Activated B cell treated with CpG ODN at 0.5 μM for 24 hours (primary cell): ENCODE measurements at regions not wholly inside any gene's neighbourhood (a gene's known extent, or its start where the extent isn't known, plus 50 kb on each side); places are given as distances from the start of the nearest gene placed in this dataset.

Experiments used
- ATAC-seq: fragments of 200-7000 bp; cut with Tn5 transposase; one replicate; pipeline ENCODE4 v1.10.0; 2021; ENCODE audit warnings: low read depth, mild to moderate bottlenecking, moderate library complexity
- CTCF ChIA-PET: fragments of 350-600 bp; sonication (Branson Sonifier 250); formaldehyde crosslinking; loops from one replicate; lab custom pipeline; 2021; ENCODE audit warnings: antibody characterized with exemption; lab: Charles Lee
- POLR2A ChIA-PET: fragments of 350-600 bp; sonication (Branson Sonifier 250); formaldehyde crosslinking; loops from one replicate; lab custom pipeline; 2021; ENCODE audit warnings: antibody characterized with exemption; lab: Charles Lee
- DNase-seq: peaks from one replicate; pipeline ENCODE4 v3.0.0; 2022
- H3K27ac Mint-ChIP-seq: one replicate; pipeline ENCODE4 v1.8.0; 2020; ENCODE audit warnings: mixed read lengths
- H3K27me3 Mint-ChIP-seq: one replicate; pipeline ENCODE4 v1.8.0; 2021; ENCODE audit warnings: mixed read lengths
- H3K36me3 Mint-ChIP-seq: one replicate; pipeline ENCODE4 v1.8.0; 2021; ENCODE audit warnings: low read depth, mixed read lengths
- H3K4me1 Mint-ChIP-seq: one replicate; pipeline ENCODE4 v1.8.0; 2021; ENCODE audit warnings: mixed read lengths
- H3K4me3 Mint-ChIP-seq: one replicate; pipeline ENCODE4 v1.8.0; 2020; ENCODE audit warnings: mild to moderate bottlenecking, mixed read lengths
- H3K9me3 Mint-ChIP-seq: one replicate; pipeline ENCODE4 v1.8.0; 2020; ENCODE audit warnings: mixed read lengths
- CTCF ChIP-seq: fragments of 200-600 bp; IDR thresholded peaks from one replicate; pipeline ENCODE4 v1.8.0; 2022; ENCODE audit warnings: antibody characterized with exemption, mild to moderate bottlenecking
- intact Hi-C: fragments of 100-400 bp; cut with micrococcal nuclease; formaldehyde crosslinking; loops from one replicate; pipeline ENCODE4 v1.15.1; 2024

- Mint-ChIP-seq H3K9me3 (no peaks in the 10 kb centered on the region), H3K27ac (no peak overlapping the region), H3K27me3 (peaks cover 22% of the 10 kb centered on the region), H3K4me3 (no peak overlapping the region), H3K36me3 (no peaks in the 10 kb centered on the region), H3K4me1 (peaks cover 2% of the 10 kb centered on the region)
- no peak for DNase-seq
- ATAC-seq: no peak
- intact Hi-C loops: no loop called here
- CTCF ChIA-PET: no interaction called here
- TF ChIP-seq CTCF: no peak
- POLR2A ChIA-PET: no interaction called here
Measured at GRCh38 chr10:78935697-78936407, 132.9 kb upstream of the ZMIZ1 start.

GRCh38 chr10:78936412-78937342 is 132.1 kb upstream of the ZMIZ1 start:
- POLR2A ChIA-PET: no interaction called here
- no peak for TF ChIP-seq CTCF
- peaks cover 22% of the 10 kb centered on the region for H3K27me3 Mint-ChIP-seq
- no peak overlapping the region for H3K27ac Mint-ChIP-seq
- H3K4me1 Mint-ChIP-seq: peaks cover 2% of the 10 kb centered on the region
- H3K36me3 Mint-ChIP-seq: no peaks in the 10 kb centered on the region
- no peaks in the 10 kb centered on the region for H3K9me3 Mint-ChIP-seq
- intact Hi-C loops: loop anchor here (1.0 kb wide), 1 partner anchor 259 kb away; no protein-coding TSS in a partner anchor
- no peak for DNase-seq
- no peak overlapping the region for H3K4me3 Mint-ChIP-seq
- no peak for ATAC-seq
- CTCF ChIA-PET: no interaction called here

GRCh38 chr10:78937393-78937792 is 131.4 kb upstream of the ZMIZ1 start:
- ChIA-PET CTCF (no interaction called here), POLR2A (no interaction called here)
- TF ChIP-seq CTCF: no peak
- ATAC-seq (no peak), DNase-seq (no peak)
- Mint-ChIP-seq H3K36me3 (no peaks in the 10 kb centered on the region), H3K27me3 (peaks cover 22% of the 10 kb centered on the region), H3K4me1 (peaks cover 2% of the 10 kb centered on the region), H3K9me3 (no peaks in the 10 kb centered on the region), H3K4me3 (no peak overlapping the region), H3K27ac (no peak overlapping the region)
- intact Hi-C loops: loop anchor here (1.0 kb wide), 1 partner anchor 258 kb away; no protein-coding TSS in a partner anchor

GRCh38 chr10:78937800-78938694 is 130.7 kb upstream of the ZMIZ1 start:
- POLR2A ChIA-PET: no interaction called here
- TF ChIP-seq CTCF: no peak
- no peaks in the 10 kb centered on the region for H3K36me3 Mint-ChIP-seq
- CTCF ChIA-PET: no interaction called here
- intact Hi-C loops: loop anchor here (1.0 kb wide), 1 partner anchor 257 kb away; no protein-coding TSS in a partner anchor
- peaks cover 5% of the 10 kb centered on the region for H3K9me3 Mint-ChIP-seq
- H3K27me3 Mint-ChIP-seq: peaks cover 27% of the 10 kb centered on the region
- no peak overlapping the region for H3K27ac Mint-ChIP-seq
- ATAC-seq (no peak), DNase-seq (no peak)
- H3K4me1 Mint-ChIP-seq: peaks cover 2% of the 10 kb centered on the region
- H3K4me3 Mint-ChIP-seq: no peak overlapping the region
